IMR-90 (cell line): ENCODE measurements at regions not wholly inside any gene's neighbourhood (a gene's known extent, or its start where the extent isn't known, plus 50 kb on each side); places are given as distances from the start of the nearest gene placed in this dataset.
A peak's percentile ranks its signal among the peaks of the same experiment; 100 is the strongest.

Source experiments
- ATAC-seq: fragments of 200-7000 bp; cut with Tn5 transposase; 2 replicates; pipeline ENCODE4 v1.9.1; 2020; ENCODE audit warnings: low read depth, mild to moderate bottlenecking, moderate library complexity
- BruUV-seq: library from RNA; stranded (reverse); fragments of 400-500 nt; replicated peaks from 2 replicates; lab custom pipeline; 2021; lab: Mats Ljungman, UMichigan
- CTCF ChIA-PET: fragments of 300-600 bp; formaldehyde crosslinking; extraction: SDS; loops from one replicate; lab custom pipeline; 2021; ENCODE audit warnings: antibody characterized with exemption; lab: Yijun Ruan, JAX
- POLR2A ChIA-PET: fragments of 300-600 bp; sonication (Branson Sonifier 250); formaldehyde crosslinking; loops from one replicate; lab custom pipeline; 2022; ENCODE audit warnings: antibody characterized with exemption; ENCODE audit not compliant: unreplicated experiment; lab: Charles Lee
- DNase-seq: peaks from one replicate; pipeline ENCODE4 v3.0.0; 2013
- H2AFZ ChIP-seq: replicated peaks from 2 replicates; pipeline ENCODE3; 2013; ENCODE audit warnings: low read length, mild to moderate bottlenecking; ENCODE audit not compliant: poor library complexity
- H2AK5ac ChIP-seq: 2 replicates; pipeline ENCODE4 v1.6.1; 2013; ENCODE audit warnings: low read depth, low read length, inconsistent platforms
- H2AK9ac ChIP-seq: replicated peaks from 2 replicates; pipeline ENCODE3; 2013; ENCODE audit warnings: mild to moderate bottlenecking, low read depth, low read length, moderate library complexity; ENCODE audit not compliant: poor library complexity
- H2BK120ac ChIP-seq: 2 replicates; pipeline ENCODE4 v1.6.1; 2013; ENCODE audit warnings: low read depth, low read length, inconsistent platforms
- H2BK15ac ChIP-seq: 3 replicates; pipeline ENCODE4 v1.6.1; 2013; ENCODE audit warnings: low read depth, low read length, inconsistent platforms
- H2BK20ac ChIP-seq: 2 replicates; pipeline ENCODE4 v1.6.1; 2013; ENCODE audit warnings: low read depth, mild to moderate bottlenecking, inconsistent platforms, low read length, moderate library complexity
- H2BK5ac ChIP-seq: 2 replicates; pipeline ENCODE4 v1.6.1; 2013; ENCODE audit warnings: mild to moderate bottlenecking, low read depth, low read length, inconsistent platforms; ENCODE audit not compliant: poor library complexity, severe bottlenecking
- H3K14ac ChIP-seq: replicated peaks from 2 replicates; pipeline ENCODE4 v1.6.1; 2013; ENCODE audit warnings: low read depth, low read length, inconsistent platforms
- H3K18ac ChIP-seq: 2 replicates; pipeline ENCODE4 v1.6.1; 2013; ENCODE audit warnings: low read depth, low read length, control low read depth
- H3K23ac ChIP-seq: 2 replicates; pipeline ENCODE4 v1.6.1; 2013; ENCODE audit warnings: low read depth, low read length, inconsistent platforms
- H3K27ac ChIP-seq: 2 replicates; pipeline ENCODE4 v1.5.1; 2013; ENCODE audit warnings: mild to moderate bottlenecking, control low read depth, low read length; ENCODE audit not compliant: insufficient read depth
- H3K27me3 ChIP-seq: 2 replicates; pipeline ENCODE4 v1.6.1; 2013; ENCODE audit warnings: low read length; ENCODE audit not compliant: control insufficient read depth, insufficient read depth
- H3K36me3 ChIP-seq: 2 replicates; pipeline ENCODE4 v1.6.1; 2013; ENCODE audit warnings: low read length, mixed read lengths; ENCODE audit not compliant: control insufficient read depth, insufficient read depth
- H3K4ac ChIP-seq: 2 replicates; pipeline ENCODE4 v1.6.1; 2013; ENCODE audit warnings: low read depth, low read length, inconsistent platforms
- H3K4me1 ChIP-seq: 2 replicates; pipeline ENCODE4 v1.6.1; 2013; ENCODE audit warnings: low read length, mixed read lengths; ENCODE audit not compliant: control insufficient read depth, insufficient read depth
- H3K4me2 ChIP-seq: 2 replicates; pipeline ENCODE4 v1.6.1; 2013; ENCODE audit warnings: low read depth, mild to moderate bottlenecking, control low read depth, low read length, moderate library complexity
- H3K4me3 ChIP-seq: 2 replicates; pipeline ENCODE4 v1.5.1; 2013; ENCODE audit warnings: low read depth, mild to moderate bottlenecking, control low read depth, low read length, moderate library complexity; ENCODE audit not compliant: insufficient read depth
- H3K56ac ChIP-seq: 2 replicates; pipeline ENCODE4 v1.6.1; 2013; ENCODE audit warnings: low read length, inconsistent platforms; ENCODE audit not compliant: insufficient read depth; ENCODE audit errors: extremely low read depth
- H3K79me1 ChIP-seq, 2 experiments: 2 replicates each; pipeline ENCODE4 v1.6.1; 2013; ENCODE audit warnings: low read length in 2 of 2, inconsistent platforms in 1 of 2, low read depth in 1 of 2
- H3K9ac ChIP-seq: 2 replicates; pipeline ENCODE4 v1.6.1; 2013; ENCODE audit warnings: low read depth, low read length, control low read depth
- H3K9me1 ChIP-seq: 2 replicates; pipeline ENCODE4 v1.6.1; 2013; ENCODE audit warnings: low read length, inconsistent platforms; ENCODE audit not compliant: insufficient read depth
- H3K9me3 ChIP-seq: 2 replicates; pipeline ENCODE4 v1.6.1; 2013; ENCODE audit warnings: low read length; ENCODE audit not compliant: control insufficient read depth, insufficient read depth
- H4K20me1 ChIP-seq: 2 replicates; pipeline ENCODE4 v1.6.1; 2013; ENCODE audit warnings: low read length, inconsistent platforms; ENCODE audit not compliant: insufficient read depth
- H4K5ac ChIP-seq: 2 replicates; pipeline ENCODE4 v1.6.1; 2013; ENCODE audit warnings: mild to moderate bottlenecking, low read depth, low read length, control low read depth
- H4K8ac ChIP-seq, 2 experiments: 2 replicates each; pipeline ENCODE4 v1.6.1; 2013; ENCODE audit warnings: low read depth in 2 of 2, low read length in 2 of 2, control low read depth in 1 of 2, inconsistent platforms in 1 of 2
- H4K91ac ChIP-seq: 2 replicates; pipeline ENCODE4 v1.6.1; 2013; ENCODE audit warnings: low read depth, low read length, inconsistent platforms; ENCODE audit not compliant: insufficient read depth
- BHLHE40 ChIP-seq: fragments of 150-350 bp; IDR thresholded peaks from 2 replicates; pipeline ENCODE4 v1.6.1; 2016; ENCODE audit warnings: mild to moderate bottlenecking, low read depth, low read length
- CEBPB ChIP-seq: IDR thresholded peaks from 2 replicates; pipeline ENCODE4 v1.6.1; 2012; ENCODE audit warnings: low read depth, low read length, improper control_type of control experiment
- FOS ChIP-seq: fragments of 150-350 bp; IDR thresholded peaks from 2 replicates; pipeline ENCODE4 v1.6.1; 2016; ENCODE audit warnings: low read depth, low read length
- MXI1 ChIP-seq: IDR thresholded peaks from 2 replicates; pipeline ENCODE4 v1.6.1; 2012; ENCODE audit warnings: low read depth, mild to moderate bottlenecking, low read length, moderate library complexity, borderline replicate concordance
- WGBS, 2 experiments: methylation state at CpG; one replicate each; pipeline versions ENCODE4 v1.1.5 to v1.1.7; 2013; ENCODE audit warnings: missing lambda C conversion rate in 2 of 2; ENCODE audit not compliant: insufficient read length in 1 of 2; ENCODE audit errors: extremely low coverage in 2 of 2; 5-methylcytosine and 5-hydroxymethylcytosine counted together
- dilution Hi-C: fragments of 300-500 bp; cut with HindIII; formaldehyde crosslinking; loops from one replicate; pipeline ENCODE4 v1.14.3; 2018; ENCODE audit warnings: low sequenced_read_pairs; ENCODE audit not compliant: unreplicated experiment
- in situ Hi-C: fragments of 300-500 bp; cut with MboI; formaldehyde crosslinking; loops from 3 replicates; pipeline ENCODE4 v1.14.3; 2019; ENCODE audit warnings: low sequenced_read_pairs, inconsistent platforms, mixed read lengths
- intact Hi-C: fragments of 100-400 bp; cut with micrococcal nuclease; formaldehyde crosslinking; loops from 2 replicates; pipeline ENCODE4 v1.10.0; 2022
- TF ChIP-seq, protein P1 (sequence below): fragments of 150-350 bp; IDR thresholded peaks from 2 replicates; pipeline ENCODE4 v1.6.1; 2016; ENCODE audit warnings: low read depth, mild to moderate bottlenecking, low read length, moderate library complexity, borderline replicate concordance
- TF ChIP-seq, protein P2 (sequence below): fragments of 150-350 bp; IDR thresholded peaks from 2 replicates; pipeline ENCODE4 v1.6.1; 2017; ENCODE audit warnings: mild to moderate bottlenecking, antibody characterized with exemption, low read length, low read depth

DNA sequence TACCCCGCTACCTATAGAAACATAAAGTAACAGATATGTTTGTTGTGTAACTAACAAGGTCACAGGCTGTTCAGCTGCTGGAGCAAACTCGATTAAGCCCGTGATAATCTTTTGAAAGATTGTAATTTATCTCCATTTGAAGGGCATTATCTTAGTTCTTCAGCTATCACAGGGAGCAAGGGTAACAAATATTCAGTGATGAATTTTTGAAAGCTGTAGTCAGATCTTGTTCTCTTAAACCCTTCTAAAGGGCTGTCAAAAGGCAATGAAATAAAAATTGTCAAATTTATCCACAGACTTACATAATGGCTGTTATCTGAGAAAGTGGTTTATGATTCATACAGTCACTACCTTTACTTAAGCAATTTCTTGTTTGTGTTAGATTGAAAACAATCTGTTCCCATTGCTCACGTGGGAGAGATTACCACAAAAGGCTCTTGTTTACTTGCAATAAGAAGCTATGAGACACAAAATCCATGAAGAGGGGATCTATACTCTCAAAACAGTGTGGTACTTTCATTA, 78.3 kb upstream of the ZNF608 start:
- Histone ChIP-seq H3K79me1 (no peaks in the 10 kb centered on the region), H2AFZ (no peak overlapping the region), H2BK120ac (no peak overlapping the region), H4K5ac (no peak overlapping the region), H3K4me3 (no peak overlapping the region), H2BK15ac (no peak overlapping the region), H2AK9ac (no peak overlapping the region), H3K27me3 (peaks cover 3% of the 10 kb centered on the region; the same call in 1 of the 2 replicates), H3K14ac (no peak overlapping the region), H3K56ac (no peak overlapping the region), H4K8ac (no peak overlapping the region), H3K4me1 (0 out of 2 replicates have a peak, but pooled peaks cover 2% of the 10 kb centered on the region), H4K20me1 (no peaks in the 10 kb centered on the region), H3K4ac (no peak overlapping the region), H3K4me2 (peak overlapping the region; percentile 23; the same call in 1 of the 2 replicates), H3K27ac (no peak overlapping the region), H4K91ac (no peak overlapping the region), H2BK5ac (no peak overlapping the region), H3K9me3 (no peaks in the 10 kb centered on the region), H3K18ac (no peak overlapping the region), H3K9ac (no peak overlapping the region), H3K36me3 (no peaks in the 10 kb centered on the region), H2BK20ac (no peak overlapping the region), H3K9me1 (no peaks in the 10 kb centered on the region), H2AK5ac (no peak overlapping the region), H3K23ac (no peak overlapping the region)
- intact Hi-C loops (no loop called here), dilution Hi-C loops (no loop called here), in situ Hi-C loops (no loop called here)
- DNase-seq = peak; percentile 85
- ChIA-PET CTCF (interaction anchor here (0.9 kb wide), 1 partner anchor 24 kb away, joined by 3 read pairs; no protein-coding TSS in a partner anchor), POLR2A (no interaction called here)
- peak; percentile 64 for ATAC-seq
- TF ChIP-seq BHLHE40 = peak; percentile 94
- TF ChIP-seq, protein P1, sequence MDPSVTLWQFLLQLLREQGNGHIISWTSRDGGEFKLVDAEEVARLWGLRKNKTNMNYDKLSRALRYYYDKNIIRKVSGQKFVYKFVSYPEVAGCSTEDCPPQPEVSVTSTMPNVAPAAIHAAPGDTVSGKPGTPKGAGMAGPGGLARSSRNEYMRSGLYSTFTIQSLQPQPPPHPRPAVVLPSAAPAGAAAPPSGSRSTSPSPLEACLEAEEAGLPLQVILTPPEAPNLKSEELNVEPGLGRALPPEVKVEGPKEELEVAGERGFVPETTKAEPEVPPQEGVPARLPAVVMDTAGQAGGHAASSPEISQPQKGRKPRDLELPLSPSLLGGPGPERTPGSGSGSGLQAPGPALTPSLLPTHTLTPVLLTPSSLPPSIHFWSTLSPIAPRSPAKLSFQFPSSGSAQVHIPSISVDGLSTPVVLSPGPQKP = no peak
- peak; percentile 88 for TF ChIP-seq CEBPB
- no peak for TF ChIP-seq MXI1
- peak; percentile 50 for TF ChIP-seq FOS
- TF ChIP-seq, protein P2, sequence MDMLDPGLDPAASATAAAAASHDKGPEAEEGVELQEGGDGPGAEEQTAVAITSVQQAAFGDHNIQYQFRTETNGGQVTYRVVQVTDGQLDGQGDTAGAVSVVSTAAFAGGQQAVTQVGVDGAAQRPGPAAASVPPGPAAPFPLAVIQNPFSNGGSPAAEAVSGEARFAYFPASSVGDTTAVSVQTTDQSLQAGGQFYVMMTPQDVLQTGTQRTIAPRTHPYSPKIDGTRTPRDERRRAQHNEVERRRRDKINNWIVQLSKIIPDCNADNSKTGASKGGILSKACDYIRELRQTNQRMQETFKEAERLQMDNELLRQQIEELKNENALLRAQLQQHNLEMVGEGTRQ = peak; percentile 83
- no TSS peak for BruUV-seq
- WGBS, 2 experiments = no CpG with 5 or more reads among the region's 4 CpGs
